GM10248 (cell line): ENCODE measurements at regions not wholly inside any gene's neighbourhood (a gene's known extent, or its start where the extent isn't known, plus 50 kb on each side); places are given as distances from the start of the nearest gene placed in this dataset.
"Not testable (repeated sequence)": the region's sequence is repeated elsewhere in the genome, so short reads cannot be mapped to it uniquely, and the experiment has no call there.

Experiments used
- CTCF ChIA-PET: fragments of 300-600 bp; sonication (Branson Sonifier 250); formaldehyde crosslinking; extraction: SDS; loops from one replicate; lab custom pipeline; 2021; ENCODE audit warnings: antibody characterized with exemption; lab: Yijun Ruan, JAX
- POLR2A ChIA-PET: fragments of 350-650 bp; sonication (Branson Sonifier 250); formaldehyde crosslinking; extraction: SDS; loops from one replicate; lab custom pipeline; 2020; ENCODE audit warnings: antibody characterized with exemption; lab: Yijun Ruan, JAX
- DNase-seq: peaks from one replicate; pipeline ENCODE4 v3.0.0; 2012; ENCODE audit errors: extremely low spot score
- CTCF ChIP-seq: IDR thresholded peaks from 2 replicates; pipeline ENCODE4 v1.5.1; 2012; ENCODE audit warnings: mild to moderate bottlenecking, low read depth; ENCODE audit errors: extremely low read depth, missing control alignments, control extremely low read depth

- POLR2A ChIA-PET = no interaction called here
- CTCF ChIA-PET = no interaction called here
- no peak for TF ChIP-seq CTCF
- DNase-seq = no peak
Measured at GRCh38 chr1:4133297-4133938, 233.3 kb upstream of the C1orf174 start.

GRCh38 chr1:4133939-4134321, 233.9 kb upstream of the C1orf174 start:
- TF ChIP-seq CTCF = no peak
- ChIA-PET CTCF (no interaction called here), POLR2A (no interaction called here)
- DNase-seq = no peak

GRCh38 chr1:4135853-4136252, 235.8 kb upstream of the C1orf174 start:
- POLR2A ChIA-PET, CTCF ChIA-PET, DNase-seq: not testable (repeated sequence)

GRCh38 chr1:4137621-4138415, 237.7 kb upstream of the C1orf174 start:
- no peak for TF ChIP-seq CTCF
- POLR2A ChIA-PET = no interaction called here
- CTCF ChIA-PET = no interaction called here
- no peak for DNase-seq

- TF ChIP-seq CTCF = no peak
- ChIA-PET POLR2A (no interaction called here), CTCF (no interaction called here)
- DNase-seq = no peak
Measured at GRCh38 chr1:4139646-4140045, 239.6 kb upstream of the C1orf174 start.

- DNase-seq = no peak
- POLR2A ChIA-PET = no interaction called here
- no peak for TF ChIP-seq CTCF
- CTCF ChIA-PET = no interaction called here
Measured at GRCh38 chr1:4140241-4140640, 240.2 kb upstream of the C1orf174 start.

- ChIA-PET CTCF (no interaction called here), POLR2A (no interaction called here)
- DNase-seq = no peak
- no peak for TF ChIP-seq CTCF
Measured at GRCh38 chr1:4140821-4141220, 240.7 kb upstream of the C1orf174 start.
